ENCODE measurements at regions not wholly inside any gene's neighbourhood (a gene's known extent, or its start where the extent isn't known, plus 50 kb on each side); places are given as distances from the start of the nearest gene placed in this dataset.

DNA sequence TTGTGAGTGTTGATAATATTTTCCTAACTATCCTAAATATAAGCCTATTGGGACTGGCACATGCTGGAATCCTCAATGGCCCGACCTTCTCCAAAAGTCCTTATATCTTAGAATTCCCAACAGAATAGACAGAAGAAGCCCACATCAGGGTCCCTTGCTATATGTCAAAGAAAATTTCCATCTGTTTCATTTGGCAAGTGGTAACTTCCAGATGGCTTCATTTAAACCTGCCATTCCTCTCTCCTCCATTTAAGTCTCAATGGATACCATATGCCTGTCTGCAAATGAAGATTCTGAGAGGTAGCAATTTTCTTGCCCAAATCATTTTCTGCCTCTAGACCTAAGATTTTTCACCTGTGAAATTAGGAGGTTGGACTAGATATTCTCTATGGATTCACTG is 73.1 kb upstream of the KCNA4 start:
- no peak for DNase-seq (ENCODE audit: low spot score)

DNA sequence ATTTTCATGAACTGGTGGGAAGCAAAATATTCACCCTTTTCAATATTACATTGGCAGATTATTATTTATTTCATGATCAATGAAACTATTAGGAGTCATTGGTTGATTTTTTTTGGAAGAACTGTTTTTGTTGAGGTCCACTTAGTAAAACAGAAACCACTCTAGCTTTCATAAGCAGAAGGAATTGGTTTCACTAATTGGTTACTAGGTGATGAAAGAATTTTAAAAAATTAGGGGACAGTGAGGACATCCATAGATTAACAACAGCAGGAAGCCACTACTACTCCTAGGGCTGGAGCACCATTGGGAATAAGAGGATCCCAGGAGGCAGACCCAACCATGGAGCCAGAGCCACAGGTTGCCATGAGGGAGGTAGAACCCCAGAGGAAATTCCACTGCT is 74.4 kb upstream of the KCNA4 start:
- no peak for DNase-seq (ENCODE audit: low spot score)

DNA sequence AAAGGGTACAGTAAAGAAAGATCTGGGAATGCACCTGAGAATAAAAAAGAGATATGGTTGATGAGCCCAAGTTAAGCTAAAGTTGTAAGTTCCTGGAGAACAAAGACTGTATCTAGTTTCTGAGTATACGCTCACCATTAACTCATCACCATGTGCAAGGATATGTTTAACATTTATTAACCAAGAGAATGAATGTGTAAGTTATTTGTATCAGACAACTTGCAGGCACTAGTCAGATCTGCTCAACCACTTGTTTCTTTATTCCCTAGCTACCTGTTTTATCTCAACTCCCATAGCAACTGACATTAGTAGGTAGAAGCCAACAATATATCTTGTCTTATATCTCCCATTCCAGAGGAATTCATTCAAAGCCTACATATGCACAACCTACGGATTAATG is 74.9 kb upstream of the KCNA4 start:
- DNase-seq (ENCODE audit: low spot score): no peak

DNA sequence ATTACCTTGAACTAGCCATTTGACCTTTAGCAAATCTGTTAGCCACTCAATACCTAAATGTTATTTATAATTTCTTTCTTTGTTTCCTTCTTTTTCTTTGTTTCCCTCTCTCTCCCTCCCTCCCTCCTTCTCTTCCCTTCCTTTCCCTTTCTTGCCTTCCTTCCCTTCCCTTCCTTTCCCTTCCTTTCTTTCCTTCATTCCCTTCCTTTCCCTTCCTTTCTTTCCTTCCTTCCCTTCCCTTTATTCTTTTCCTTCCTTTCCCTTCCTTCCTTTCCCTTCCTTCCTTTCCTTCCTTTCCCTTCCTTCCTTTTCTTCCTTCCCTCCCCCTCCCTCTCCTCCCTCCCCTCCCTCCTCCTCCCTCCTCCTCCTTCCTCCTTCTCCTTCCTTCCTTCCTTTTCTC is 75.7 kb upstream of the KCNA4 start:
- DNase-seq (ENCODE audit: low spot score): no peak

DNA sequence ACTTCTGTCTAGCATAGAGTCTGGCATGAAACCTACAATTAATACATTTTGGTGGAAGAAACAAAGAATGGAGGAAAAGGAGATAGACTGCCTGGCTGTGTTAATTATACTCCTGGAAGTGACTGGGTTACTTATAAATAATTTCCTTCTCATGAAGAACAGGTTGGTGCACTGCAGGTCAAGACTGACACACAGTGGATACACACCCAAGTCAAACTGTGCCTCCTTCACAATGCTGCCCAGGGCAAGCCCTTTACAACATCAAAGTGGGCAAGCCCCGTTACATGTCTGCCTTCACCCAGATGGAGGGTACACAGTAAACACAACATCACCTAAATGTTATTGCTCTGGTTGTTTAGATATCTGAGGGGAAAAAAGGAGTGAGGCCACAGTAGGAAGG is 83.7 kb upstream of the KCNA4 start:
- no peak for DNase-seq (ENCODE audit: low spot score)

DNA sequence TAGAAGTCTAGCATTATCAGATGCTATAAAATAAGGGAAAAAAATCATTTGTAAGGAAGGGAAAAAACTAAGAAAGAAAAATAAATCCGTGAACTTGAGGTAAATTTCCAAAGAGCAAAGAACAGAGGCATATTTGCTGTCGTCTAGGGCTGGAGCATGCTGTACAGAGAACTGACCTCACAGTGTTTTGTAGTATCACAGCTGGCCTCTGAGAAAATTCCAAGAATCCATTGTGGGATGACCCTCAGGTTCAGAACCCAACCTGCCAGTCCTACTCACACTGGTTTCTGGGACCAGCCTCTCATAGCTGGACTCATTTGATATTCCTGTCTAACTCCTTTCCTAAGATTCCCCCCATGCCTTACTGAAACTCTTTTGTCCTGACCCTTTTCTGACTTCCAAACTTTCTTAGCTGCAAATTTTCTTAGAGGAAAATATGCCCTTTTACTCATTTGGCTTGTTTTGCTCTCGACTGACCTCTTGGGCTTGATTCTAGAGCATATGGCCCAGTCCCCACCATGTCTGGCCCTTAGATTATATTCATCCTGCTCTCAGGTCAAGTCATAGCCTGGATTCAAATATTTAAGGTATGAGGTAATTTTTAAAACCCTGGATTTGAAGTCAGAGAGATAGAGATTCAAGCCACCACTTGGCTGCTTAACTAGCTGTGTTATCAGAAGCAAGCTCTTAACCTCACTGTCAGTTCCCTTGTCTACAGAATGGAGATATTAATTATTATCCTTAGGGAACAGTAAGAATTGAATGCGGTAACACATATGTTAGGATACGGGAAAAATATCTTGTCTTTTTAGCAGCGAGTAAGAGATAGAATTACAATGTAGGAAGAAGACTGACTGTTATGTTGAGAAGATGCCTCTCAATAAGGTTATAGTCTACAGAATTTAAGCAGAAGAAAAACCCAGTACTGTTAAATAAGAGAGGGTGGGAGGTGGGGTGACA is 89.7 kb upstream of the KCNA4 start:
- no peak for DNase-seq (ENCODE audit: low spot score)

DNA sequence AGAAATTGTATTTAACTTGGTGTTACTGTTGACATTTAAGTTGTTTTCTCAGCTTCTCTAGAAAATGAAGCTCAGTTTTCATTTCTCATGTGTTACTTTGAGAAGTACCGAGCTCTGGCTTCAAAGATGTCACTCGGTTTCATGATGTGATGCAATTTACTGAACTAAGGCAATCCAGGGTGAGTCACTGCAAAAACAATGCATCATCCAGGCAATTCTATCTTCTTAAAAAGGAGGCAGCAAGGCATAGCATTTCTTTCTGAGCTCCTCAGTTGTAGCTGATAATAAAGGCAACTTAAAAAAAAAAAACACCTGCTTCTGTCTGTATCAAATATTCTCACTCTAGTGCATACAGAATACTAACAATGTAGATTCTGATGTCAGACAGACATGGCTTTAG is 91.1 kb upstream of the KCNA4 start:
- peak; percentile 83 for DNase-seq (ENCODE audit: low spot score)

DNA sequence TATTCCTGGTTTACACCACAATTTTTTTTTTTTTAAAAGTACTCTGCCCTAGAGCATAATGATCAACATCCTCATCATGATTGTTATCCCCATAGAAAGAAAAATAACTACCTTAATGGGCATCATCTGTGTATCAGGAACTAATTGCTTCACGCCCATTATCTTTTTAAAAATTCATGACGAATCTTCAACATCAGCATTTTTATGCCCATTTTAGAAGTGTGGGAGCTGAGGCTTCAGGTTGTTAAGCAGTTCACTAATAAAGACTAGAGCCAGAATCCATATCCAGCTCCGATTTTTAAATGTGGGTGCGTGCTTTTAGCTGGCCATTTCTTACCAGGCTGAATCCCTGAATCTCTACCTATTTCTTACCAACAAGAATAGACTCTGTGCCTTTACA is 92.9 kb upstream of the KCNA4 start:
- DNase-seq (ENCODE audit: low spot score): no peak

DNA sequence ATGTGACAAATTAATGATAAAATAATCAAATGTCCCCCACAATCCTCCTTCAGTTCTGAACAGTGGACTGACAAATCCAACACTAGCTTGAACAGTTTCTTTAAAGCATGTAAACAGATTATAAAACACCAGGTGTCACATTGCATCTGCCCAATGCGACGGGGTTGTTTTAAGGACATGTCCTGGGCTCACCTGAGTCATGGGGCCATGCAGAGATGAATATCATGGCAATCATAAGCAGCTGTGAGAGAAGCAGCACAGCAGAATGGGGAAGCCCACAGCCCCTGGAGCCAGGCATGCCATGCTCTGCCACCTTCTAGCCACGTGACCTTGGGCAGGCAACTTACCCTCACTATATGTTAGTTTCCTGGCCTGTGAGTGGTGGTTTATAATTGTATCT is 93.9 kb upstream of the KCNA4 start:
- DNase-seq (ENCODE audit: low spot score): no peak

DNA sequence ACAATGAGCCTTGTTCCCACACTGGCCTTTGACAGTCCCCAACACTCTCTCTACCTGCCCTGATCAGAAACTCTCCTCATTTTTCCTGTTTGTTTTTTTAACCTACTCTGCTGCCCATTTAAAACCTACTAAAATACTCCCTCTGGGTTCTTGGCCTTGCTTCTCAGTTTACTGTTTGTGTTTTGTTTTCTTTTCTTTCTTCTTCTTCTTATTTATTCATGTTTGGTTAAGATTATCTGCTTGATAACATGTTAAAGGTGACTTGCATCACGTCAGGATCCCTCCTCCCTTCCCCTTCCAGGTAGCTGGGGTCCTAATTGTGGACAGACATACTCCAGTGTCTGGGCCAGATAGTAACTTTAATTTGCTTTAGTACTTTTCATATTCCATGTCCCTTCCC is 95.0 kb upstream of the KCNA4 start:
- no peak for DNase-seq (ENCODE audit: low spot score)

DNA sequence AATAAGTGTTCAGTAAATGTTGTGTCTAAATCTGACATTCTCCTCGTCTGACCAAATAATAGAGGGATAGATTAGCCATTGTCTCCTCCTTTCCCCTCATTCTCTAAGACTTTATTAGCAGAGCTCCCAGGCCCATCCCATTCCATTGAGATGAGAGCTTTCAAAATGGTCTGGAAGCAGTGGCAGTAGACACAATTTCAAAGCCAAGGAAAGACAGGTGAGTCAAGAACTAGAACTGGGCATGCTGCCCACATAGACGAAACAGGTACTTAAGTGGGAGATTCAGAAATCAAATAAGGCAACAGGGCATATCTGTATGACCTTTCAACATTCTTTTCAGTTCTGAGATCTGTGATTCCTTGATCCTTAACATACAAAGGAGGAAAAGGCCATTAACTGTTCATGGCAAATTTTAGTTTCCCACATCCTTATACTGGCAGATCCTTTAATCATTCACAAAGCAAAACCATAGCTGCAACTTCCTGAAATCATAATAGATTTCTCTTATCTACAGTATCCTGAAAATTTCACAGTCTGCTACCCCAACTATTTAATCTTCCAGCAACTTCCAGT is 96.6 kb upstream of the KCNA4 start:
- no peak for DNase-seq (ENCODE audit: low spot score)

DNA sequence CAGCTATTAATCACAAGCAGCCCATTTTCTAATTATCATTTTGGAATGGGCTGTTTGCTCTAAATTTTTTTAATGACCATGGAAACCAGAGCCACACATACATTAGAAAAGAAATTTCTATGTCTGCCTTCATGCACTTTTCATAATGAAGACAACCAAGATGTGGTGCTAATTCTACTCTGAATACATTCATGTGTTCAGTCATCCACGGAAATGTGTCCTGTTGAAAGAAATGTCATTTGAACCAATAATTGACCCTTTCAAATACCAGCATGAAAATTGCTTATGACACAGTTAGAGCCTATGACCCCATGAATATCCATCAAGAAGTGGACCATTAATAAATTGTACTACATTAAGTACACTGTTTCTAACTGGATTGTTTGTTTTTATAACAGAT is 99.7 kb upstream of the KCNA4 start:
- no peak for DNase-seq (ENCODE audit: low spot score)

DNA sequence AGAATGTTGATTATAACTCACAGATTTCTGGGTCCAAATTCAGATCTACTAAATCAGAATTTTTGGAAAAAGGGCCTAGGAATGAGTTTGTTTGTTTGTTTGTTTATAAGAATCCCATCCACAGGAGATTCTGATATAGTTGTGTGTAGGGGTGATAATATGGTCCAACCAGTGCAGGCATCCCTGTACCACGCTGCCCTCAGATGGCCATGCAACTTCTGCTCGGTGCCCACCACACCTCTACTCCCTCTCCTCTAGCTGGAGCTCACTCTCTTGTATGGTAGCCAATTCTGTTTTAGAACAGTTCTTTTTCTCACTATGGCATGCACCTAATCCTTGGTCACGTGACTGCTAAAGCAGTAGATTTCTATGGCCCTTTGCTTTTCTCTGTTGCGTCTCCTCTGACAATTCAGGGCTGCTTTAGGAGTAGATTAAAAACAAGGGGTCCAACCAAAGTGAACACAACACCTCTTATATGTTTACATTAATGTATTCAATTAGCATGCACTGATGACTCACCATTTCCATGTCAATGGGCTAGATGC is 103.3 kb upstream of the KCNA4 start:
- DNase-seq (ENCODE audit: low spot score): no peak

DNA sequence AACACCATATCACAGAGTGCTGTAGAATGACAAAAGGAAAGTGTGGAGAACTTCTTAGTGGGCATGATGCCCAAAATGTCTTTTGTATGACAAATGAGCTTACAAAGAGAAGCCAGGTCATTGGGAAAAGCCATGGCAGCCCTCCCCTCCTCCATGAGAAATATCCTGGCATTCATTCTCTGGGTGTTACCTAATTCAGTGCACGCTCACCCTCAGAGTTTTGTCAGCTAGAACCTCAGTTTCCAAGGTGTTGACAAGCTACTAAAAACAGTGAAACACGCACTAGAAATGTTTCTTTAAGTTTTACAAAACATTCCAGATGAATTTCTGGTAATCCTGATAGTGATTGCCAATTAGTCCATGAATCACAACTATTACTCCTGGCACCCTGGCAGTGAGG is 105.4 kb upstream of the FSHB start:
- no peak for DNase-seq (ENCODE audit: low spot score)

DNA sequence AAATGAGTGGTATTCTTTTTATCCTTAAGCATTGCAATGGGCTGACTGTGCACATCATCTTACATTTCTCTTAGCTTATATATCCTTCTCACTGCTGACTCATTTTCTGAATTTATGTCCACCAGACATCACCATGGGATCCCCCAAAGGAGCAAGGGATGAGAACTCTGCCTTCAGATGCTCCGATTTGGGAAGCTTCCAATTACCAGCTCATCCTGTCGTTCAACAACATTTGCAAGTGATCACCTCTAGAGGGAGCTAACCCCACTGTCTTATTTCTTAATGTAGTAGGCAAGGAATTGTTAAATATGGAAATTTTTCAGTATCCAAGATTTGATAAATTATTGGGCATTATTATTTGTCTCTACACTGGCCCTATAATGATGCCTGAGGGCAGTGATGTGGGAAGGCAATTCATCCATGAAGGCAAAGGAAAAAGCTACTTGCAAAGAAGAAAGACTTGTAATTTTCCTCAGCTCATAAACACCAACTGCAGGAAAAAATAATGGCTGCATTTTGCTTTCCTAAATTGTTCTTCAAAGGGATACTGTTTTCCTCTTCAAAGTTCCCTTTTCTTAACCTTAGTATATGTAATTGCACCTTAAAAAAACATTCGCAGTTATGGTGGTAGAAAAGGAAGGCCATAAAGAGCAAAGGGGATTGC is 102.4 kb upstream of the FSHB start:
- DNase-seq (ENCODE audit: low spot score): peak; percentile 82

DNA sequence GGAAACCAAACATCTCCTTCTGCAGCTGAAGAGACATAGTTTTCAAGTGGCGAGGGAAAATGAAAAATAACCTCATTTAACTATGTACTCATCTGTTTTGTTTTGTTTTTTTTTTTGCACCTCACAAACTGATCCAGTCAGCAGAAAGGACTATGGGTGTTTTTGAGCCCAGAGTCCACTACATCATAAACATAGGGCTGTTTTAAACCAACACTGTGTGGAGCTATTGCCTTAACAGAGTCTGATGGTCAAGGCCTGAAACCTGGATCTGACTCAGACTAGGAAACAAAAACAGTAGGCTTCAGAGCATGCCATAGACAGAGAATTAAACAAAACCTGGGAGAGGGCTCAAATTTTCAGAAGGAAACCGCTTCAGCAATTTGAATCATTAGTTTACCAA is 99.3 kb upstream of the FSHB start:
- DNase-seq (ENCODE audit: low spot score): peak; percentile 9

DNA sequence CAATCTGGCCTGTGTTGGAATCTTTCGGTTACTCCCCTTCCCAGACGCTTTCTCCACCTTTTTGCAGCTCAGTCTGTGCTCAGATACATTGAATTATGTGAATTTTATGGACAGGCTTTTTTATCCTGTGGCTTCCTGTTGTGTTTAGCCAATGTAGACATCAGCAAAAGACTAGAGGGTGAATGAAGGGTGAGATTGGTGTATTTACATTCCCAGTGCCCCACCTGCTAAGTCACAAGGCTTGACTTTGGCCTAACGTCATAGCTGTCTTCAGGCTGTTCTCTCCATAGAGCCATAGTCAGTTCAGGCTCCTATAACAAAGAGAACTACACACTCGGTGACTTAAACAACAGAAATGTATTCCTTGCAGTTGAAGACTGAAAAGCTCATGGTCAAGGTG is 97.5 kb upstream of the FSHB start:
- no peak for DNase-seq (ENCODE audit: low spot score)

DNA sequence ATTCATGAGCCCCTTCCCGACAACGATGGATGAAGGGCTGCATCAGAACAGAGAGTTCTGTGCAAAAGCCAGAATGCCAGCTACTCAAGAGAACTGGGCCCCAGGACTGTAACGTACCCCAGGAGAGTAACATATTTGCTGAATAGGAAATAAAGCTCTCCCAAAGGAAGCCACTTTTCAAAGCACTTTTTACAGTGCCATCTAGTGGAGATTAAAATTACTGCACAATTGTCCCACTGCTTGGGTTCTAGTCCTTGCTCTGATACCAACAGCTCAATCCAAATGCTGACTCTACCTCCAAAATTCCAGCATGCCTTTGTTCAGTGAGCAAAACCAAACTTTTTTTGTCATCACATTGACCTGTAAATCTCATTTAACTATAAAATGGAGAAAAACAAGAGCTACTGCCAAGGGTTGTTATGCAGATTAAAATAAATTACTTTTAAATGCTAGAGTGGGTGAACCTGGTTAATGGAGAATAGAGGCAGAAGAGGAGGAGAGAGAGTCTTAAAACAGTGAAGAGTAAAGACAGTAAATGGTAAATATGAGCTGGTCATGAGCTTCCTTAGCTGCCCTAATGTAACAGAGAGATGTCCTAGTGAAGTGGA is 87.6 kb upstream of the FSHB start:
- DNase-seq (ENCODE audit: low spot score): peak; percentile 48

DNA sequence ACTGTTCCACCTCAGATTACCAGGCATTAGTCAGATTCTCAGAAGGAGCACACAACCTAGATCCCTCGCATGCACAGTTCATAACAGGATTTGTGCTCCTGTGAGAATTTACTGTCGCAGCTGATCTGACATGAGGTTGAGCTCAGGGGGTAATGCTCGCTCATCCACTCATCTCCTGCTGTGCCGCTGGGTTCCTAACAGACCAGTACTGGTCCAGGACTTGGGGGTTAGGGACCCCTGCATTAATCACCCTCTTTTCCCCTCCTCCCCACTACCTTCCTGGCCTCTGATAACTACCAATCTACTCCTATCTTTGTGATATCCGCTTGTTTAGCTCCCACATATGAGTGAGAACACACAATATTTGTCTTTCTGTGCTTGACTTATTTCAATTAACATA is 83.5 kb upstream of the FSHB start:
- DNase-seq (ENCODE audit: low spot score): no peak

DNA sequence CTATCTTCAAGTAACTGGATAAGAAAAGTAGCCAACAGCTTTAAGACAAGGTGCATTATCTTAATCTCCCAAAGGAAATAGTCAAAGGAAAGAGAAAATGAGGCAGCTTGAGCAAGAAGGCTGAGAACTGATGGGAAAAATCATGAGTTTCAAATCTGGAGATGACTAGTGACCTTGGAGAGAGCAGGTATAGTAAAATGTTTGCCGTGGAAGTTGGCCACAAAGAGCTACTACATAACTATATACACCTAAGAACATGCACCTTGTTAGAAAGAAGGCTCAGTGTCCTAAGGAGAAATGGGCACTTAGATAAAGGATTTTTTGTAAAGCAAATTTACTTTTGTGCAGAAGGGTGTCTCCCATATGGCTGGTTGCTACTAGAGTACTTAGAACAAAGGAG is 80.8 kb upstream of the FSHB start:
- no peak for DNase-seq (ENCODE audit: low spot score)

DNA sequence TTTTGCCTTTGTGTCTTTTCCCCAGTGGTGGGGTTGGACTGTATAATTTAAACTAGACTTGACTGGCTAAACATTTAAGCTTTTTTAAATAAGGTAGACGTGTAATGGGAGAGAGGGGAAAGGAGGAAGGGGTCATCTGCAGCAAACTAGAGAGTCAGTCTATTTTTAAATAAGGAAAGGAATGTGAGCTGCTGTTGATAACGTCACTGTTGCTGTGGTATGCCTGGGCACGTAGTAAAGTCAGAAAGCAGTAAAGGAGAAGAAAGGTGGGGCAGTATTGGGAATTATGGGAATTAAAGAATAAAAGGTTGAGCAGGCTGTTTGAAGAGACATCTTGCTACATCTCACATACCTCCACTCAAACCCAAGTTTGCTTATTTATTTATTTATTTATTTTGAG is 80.4 kb upstream of the FSHB start:
- no peak for DNase-seq (ENCODE audit: low spot score)

DNA sequence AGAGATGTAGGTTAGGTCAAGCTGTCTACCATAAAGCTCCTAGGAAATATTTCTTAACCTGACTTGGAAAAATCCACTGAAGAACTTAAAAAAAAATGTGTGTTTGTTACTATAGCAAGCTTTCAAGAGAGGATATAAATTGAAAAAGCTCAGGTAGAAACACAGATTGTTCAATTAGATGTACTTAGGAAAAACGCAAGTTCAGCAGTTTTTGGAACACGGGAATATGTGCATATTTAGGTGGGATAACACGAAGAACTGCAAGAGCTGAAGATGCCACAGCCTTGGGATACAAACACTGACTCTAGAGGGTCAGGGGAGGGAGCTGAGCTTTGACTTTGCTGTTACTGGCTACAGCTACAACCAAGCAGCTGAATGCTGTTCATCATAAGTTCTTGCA is 77.8 kb upstream of the FSHB start:
- DNase-seq (ENCODE audit: low spot score): no peak

All from A172 (cell line).